Common myeloid progenitor, CD34-positive (primary cell): ENCODE measurements at regions not wholly inside any gene's neighbourhood (a gene's known extent, or its start where the extent isn't known, plus 50 kb on each side); places are given as distances from the start of the nearest gene placed in this dataset.
"Not testable (repeated sequence)": the region's sequence is repeated elsewhere in the genome, so short reads cannot be mapped to it uniquely, and the experiment has no call there.

ENCODE experiments used
- CTCF ChIA-PET: fragments of 350-600 bp; sonication (Branson Sonifier 250); formaldehyde crosslinking; loops from one replicate; lab custom pipeline; 2021; ENCODE audit warnings: antibody characterized with exemption; lab: Charles Lee
- POLR2A ChIA-PET: fragments of 350-600 bp; sonication (Branson Sonifier 250); formaldehyde crosslinking; loops from one replicate; lab custom pipeline; 2021; ENCODE audit warnings: antibody characterized with exemption; lab: Charles Lee
- DNase-seq, 3 donors: peaks; one replicate each; pipeline versions ENCODE4 v3.0.0 to v3.0.0-alpha.2; 2013
- H3K27ac ChIP-seq, 2 experiments: 1 replicate in 1 of 2; 2 replicates in 1 of 2; pipeline ENCODE4 v1.7.0; 2013; ENCODE audit warnings: inconsistent platforms in 2 of 2, low read length in 2 of 2, mild to moderate bottlenecking in 2 of 2, low read depth in 1 of 2, moderate library complexity in 1 of 2; ENCODE audit not compliant: severe bottlenecking in 2 of 2, insufficient read depth in 1 of 2, poor library complexity in 1 of 2
- H3K27me3 ChIP-seq, 5 experiments: replicated peaks in 2 of 5; 1 replicate in 3 of 5; 2 replicates in 2 of 5; pipeline versions ENCODE4 v1.6.1 to v1.7.0; 2013; ENCODE audit warnings: low read length in 4 of 5, mild to moderate bottlenecking in 2 of 5, moderate library complexity in 2 of 5, inconsistent platforms in 1 of 5; ENCODE audit not compliant: insufficient read depth in 5 of 5, control insufficient read depth in 4 of 5
- H3K36me3 ChIP-seq, 4 experiments: 1 replicate in 2 of 4; 2 replicates in 2 of 4; pipeline versions ENCODE4 v1.6.1 to v1.7.0; 2013; ENCODE audit warnings: low read length in 3 of 4, control low read depth in 1 of 4, mild to moderate bottlenecking in 1 of 4; ENCODE audit not compliant: control insufficient read depth in 4 of 4, insufficient read depth in 4 of 4
- H3K4me1 ChIP-seq, 4 experiments: 1 replicate in 3 of 4; 2 replicates in 1 of 4; pipeline versions ENCODE4 v1.6.1 to v1.7.1; 2013; ENCODE audit warnings: low read length in 3 of 4, mild to moderate bottlenecking in 3 of 4, control low read depth in 1 of 4, inconsistent platforms in 1 of 4, moderate library complexity in 1 of 4; ENCODE audit not compliant: control insufficient read depth in 4 of 4, insufficient read depth in 4 of 4; ENCODE audit errors: control extremely low read depth in 1 of 4
- H3K4me3 ChIP-seq, 7 experiments: 1 replicate in 4 of 7; 2 replicates in 3 of 7; pipeline versions ENCODE4 v1.5.1 to v1.7.0; 2013; ENCODE audit warnings: mild to moderate bottlenecking in 7 of 7, low read length in 6 of 7, moderate library complexity in 6 of 7, inconsistent platforms in 2 of 7, low read depth in 2 of 7, control low read depth in 1 of 7; ENCODE audit not compliant: insufficient read depth in 4 of 7, control insufficient read depth in 1 of 7; ENCODE audit errors: extremely low read depth in 1 of 7
- H3K9me3 ChIP-seq, 5 experiments: 1 replicate in 4 of 5; 2 replicates in 1 of 5; pipeline versions ENCODE4 v1.6.1 to v1.7.1; 2013; ENCODE audit warnings: low read length in 4 of 5, mild to moderate bottlenecking in 2 of 5, inconsistent platforms in 1 of 5, low read depth in 1 of 5, moderate library complexity in 1 of 5; ENCODE audit not compliant: control insufficient read depth in 4 of 5, insufficient read depth in 2 of 5; ENCODE audit errors: control extremely low read depth in 1 of 5
- WGBS: methylation state at CpG from one replicate; pipeline ENCODE4 v1.1.5; 2013; ENCODE audit not compliant: insufficient coverage; 5-methylcytosine and 5-hydroxymethylcytosine counted together

- H3K27ac ChIP-seq, CTCF ChIA-PET, H3K27me3 ChIP-seq, POLR2A ChIA-PET, H3K36me3 ChIP-seq, H3K4me1 ChIP-seq, H3K4me3 ChIP-seq: not testable (repeated sequence)
- peaks cover 1 to 36% (median 11%) of the 10 kb centered on the region in 5 experiments for H3K9me3 ChIP-seq
- peak in 2 of 3 donors; percentile 14 to 17 for DNase-seq
- WGBS, result 88% methylated on average over 1 of the region's 3 CpGs
Measured at GRCh38 chr2:237240868-237241267, 155.2 kb downstream of the COPS8 start.

GRCh38 chr2:237242091-237242536 is 156.4 kb downstream of the COPS8 start:
- H3K27ac ChIP-seq, result no peak overlapping the region
- no peak for DNase-seq
- no peaks in the 10 kb centered on the region for H3K36me3 ChIP-seq
- POLR2A ChIA-PET, result no interaction called here
- no peaks in the 10 kb centered on the region for H3K27me3 ChIP-seq
- CTCF ChIA-PET, result no interaction called here
- H3K4me3 ChIP-seq, result no peak overlapping the region
- WGBS, result no CpG with 5 or more reads among the region's 1 CpG
- no peaks in the 10 kb centered on the region for H3K4me1 ChIP-seq
- H3K9me3 ChIP-seq, result peaks cover 1 to 36% (median 11%) of the 10 kb centered on the region in 5 experiments

GRCh38 chr2:237243487-237243886 is 157.8 kb downstream of the COPS8 start:
- H3K4me1 ChIP-seq, result no peaks in the 10 kb centered on the region
- POLR2A ChIA-PET, result no interaction called here
- 92% methylated on average over 2 of the region's 2 CpGs for WGBS
- no peaks in the 10 kb centered on the region for H3K27me3 ChIP-seq
- DNase-seq, result no peak
- no peak overlapping the region for H3K4me3 ChIP-seq
- no peaks in the 10 kb centered on the region for H3K36me3 ChIP-seq
- no peak overlapping the region for H3K27ac ChIP-seq
- CTCF ChIA-PET, result no interaction called here
- H3K9me3 ChIP-seq, result peaks cover 1 to 36% (median 11%) of the 10 kb centered on the region in 5 experiments

- ChIA-PET CTCF (no interaction called here), POLR2A (no interaction called here)
- H3K27ac ChIP-seq, result no peak overlapping the region
- WGBS, result 100% methylated on average over 2 of the region's 2 CpGs
- H3K4me1 ChIP-seq, result no peaks in the 10 kb centered on the region
- H3K4me3 ChIP-seq, result no peak overlapping the region
- H3K36me3 ChIP-seq, result no peaks in the 10 kb centered on the region
- no peaks in the 10 kb centered on the region for H3K27me3 ChIP-seq
- peaks cover 1 to 40% (median 11%) of the 10 kb centered on the region in 5 experiments for H3K9me3 ChIP-seq
- no peak for DNase-seq
Measured at GRCh38 chr2:237244178-237244577, 158.5 kb downstream of the COPS8 start.

- H3K27me3 ChIP-seq, result peaks cover 0 to 1% (median 0%) of the 10 kb centered on the region in 5 experiments
- 100% methylated on average over 1 of the region's 3 CpGs for WGBS
- ChIA-PET CTCF (no interaction called here), POLR2A (no interaction called here)
- H3K27ac ChIP-seq, result no peak overlapping the region
- DNase-seq, result no peak
- no peak overlapping the region for H3K4me3 ChIP-seq
- no peaks in the 10 kb centered on the region for H3K4me1 ChIP-seq
- no peaks in the 10 kb centered on the region for H3K36me3 ChIP-seq
- H3K9me3 ChIP-seq, result peaks cover 1 to 37% (median 9%) of the 10 kb centered on the region in 5 experiments
Measured at GRCh38 chr2:237244976-237245646, 159.4 kb downstream of the COPS8 start.

- Histone ChIP-seq H3K36me3 (no peaks in the 10 kb centered on the region), H3K9me3 (peaks cover 0 to 4% (median 0%) of the 10 kb centered on the region in 5 experiments), H3K4me3 (no peak overlapping the region), H3K4me1 (no peaks in the 10 kb centered on the region), H3K27me3 (peaks cover 0 to 4% (median 0%) of the 10 kb centered on the region in 5 experiments), H3K27ac (no peak overlapping the region)
- ChIA-PET POLR2A (no interaction called here), CTCF (no interaction called here)
- WGBS, result 100% methylated on average over 1 of the region's 3 CpGs
- DNase-seq, result no peak
Measured at GRCh38 chr2:237250599-237250998, 163.4 kb downstream of the COL6A3 start.

GRCh38 chr2:237251986-237252385 is 162.0 kb downstream of the COL6A3 start:
- peaks cover 0 to 4% (median 0%) of the 10 kb centered on the region in 5 experiments for H3K27me3 ChIP-seq
- peaks cover 0 to 3% (median 0%) of the 10 kb centered on the region in 4 experiments for H3K4me1 ChIP-seq
- WGBS, result no CpG with 5 or more reads among the region's 2 CpGs
- H3K9me3 ChIP-seq, result peaks cover 0 to 4% (median 0%) of the 10 kb centered on the region in 5 experiments
- no peak overlapping the region for H3K4me3 ChIP-seq
- no peaks in the 10 kb centered on the region for H3K36me3 ChIP-seq
- ChIA-PET CTCF (no interaction called here), POLR2A (no interaction called here)
- no peak for DNase-seq
- H3K27ac ChIP-seq, result no peak overlapping the region
